VCaP (cell line): ENCODE measurements at regions not wholly inside any gene's neighbourhood (a gene's known extent, or its start where the extent isn't known, plus 50 kb on each side); places are given as distances from the start of the nearest gene placed in this dataset.

ENCODE experiments used
- H3K27ac ChIP-seq: fragments of 450-650 bp; 2 replicates; pipeline ENCODE4 v1.5.1; 2017
- TF ChIP-seq, protein P1 (sequence below): fragments of 450-650 bp; conservative IDR thresholded peaks from 2 replicates; pipeline ENCODE4 v1.5.1; 2017; ENCODE audit warnings: mild to moderate bottlenecking, moderate library complexity

- TF ChIP-seq, protein P1, sequence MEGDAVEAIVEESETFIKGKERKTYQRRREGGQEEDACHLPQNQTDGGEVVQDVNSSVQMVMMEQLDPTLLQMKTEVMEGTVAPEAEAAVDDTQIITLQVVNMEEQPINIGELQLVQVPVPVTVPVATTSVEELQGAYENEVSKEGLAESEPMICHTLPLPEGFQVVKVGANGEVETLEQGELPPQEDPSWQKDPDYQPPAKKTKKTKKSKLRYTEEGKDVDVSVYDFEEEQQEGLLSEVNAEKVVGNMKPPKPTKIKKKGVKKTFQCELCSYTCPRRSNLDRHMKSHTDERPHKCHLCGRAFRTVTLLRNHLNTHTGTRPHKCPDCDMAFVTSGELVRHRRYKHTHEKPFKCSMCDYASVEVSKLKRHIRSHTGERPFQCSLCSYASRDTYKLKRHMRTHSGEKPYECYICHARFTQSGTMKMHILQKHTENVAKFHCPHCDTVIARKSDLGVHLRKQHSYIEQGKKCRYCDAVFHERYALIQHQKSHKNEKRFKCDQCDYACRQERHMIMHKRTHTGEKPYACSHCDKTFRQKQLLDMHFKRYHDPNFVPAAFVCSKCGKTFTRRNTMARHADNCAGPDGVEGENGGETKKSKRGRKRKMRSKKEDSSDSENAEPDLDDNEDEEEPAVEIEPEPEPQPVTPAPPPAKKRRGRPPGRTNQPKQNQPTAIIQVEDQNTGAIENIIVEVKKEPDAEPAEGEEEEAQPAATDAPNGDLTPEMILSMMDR = no peak
- H3K27ac ChIP-seq = no peak overlapping the region
Measured at GRCh38 chr6:105644073-105644489, 241.2 kb upstream of the PREP start.

DNA sequence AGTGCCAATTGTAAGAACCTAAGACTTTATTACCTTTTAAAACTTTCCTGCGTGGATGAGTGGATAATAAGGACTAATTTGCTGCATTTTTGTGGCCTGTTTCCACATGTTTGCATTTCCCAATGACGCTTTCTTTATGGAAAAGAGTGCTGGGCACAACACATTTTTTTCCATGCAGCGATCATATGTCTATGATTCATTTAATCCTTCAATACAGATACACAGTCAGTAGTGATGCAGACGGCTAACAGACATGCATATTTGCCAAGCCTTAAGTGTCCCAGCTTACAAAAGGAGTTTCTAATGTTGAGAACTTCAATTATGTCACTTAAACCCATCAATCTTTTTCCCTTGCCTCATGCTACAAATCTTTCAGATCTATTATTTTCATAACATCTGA is 239.8 kb upstream of the PREP start:
- TF ChIP-seq, protein P1 = no peak
- no peak overlapping the region for H3K27ac ChIP-seq

- no peak overlapping the region for H3K27ac ChIP-seq
- TF ChIP-seq, protein P1 = no peak
Measured at GRCh38 chr6:105641504-105641903, 238.6 kb upstream of the PREP start.

- TF ChIP-seq, protein P1 = no peak
- H3K27ac ChIP-seq = no peak overlapping the region
Measured at GRCh38 chr6:105639124-105639523, 236.2 kb upstream of the PREP start.

DNA sequence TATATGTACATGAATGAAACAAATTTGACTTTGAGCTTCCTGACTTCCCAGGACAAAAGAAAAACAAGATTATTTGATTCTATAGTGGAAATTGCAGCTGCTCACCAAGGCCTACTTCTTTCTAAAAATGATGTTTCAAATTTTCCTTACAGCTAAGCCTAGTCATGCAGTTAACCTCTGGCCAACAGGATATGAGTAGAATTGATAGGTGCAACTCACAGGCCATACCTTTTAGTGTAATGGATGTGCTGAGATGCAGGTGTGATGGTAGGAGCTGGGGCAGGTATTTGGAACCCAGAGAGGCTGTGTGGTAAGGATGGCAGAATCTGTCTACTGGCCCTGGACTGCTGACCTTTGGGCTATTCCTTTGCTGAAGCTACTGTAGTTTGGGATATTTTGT is 230.9 kb upstream of the PREP start:
- TF ChIP-seq, protein P1 = no peak
- H3K27ac ChIP-seq = no peak overlapping the region

- H3K27ac ChIP-seq = no peak overlapping the region
- TF ChIP-seq, protein P1 = no peak
Measured at GRCh38 chr6:105628156-105628860, 225.4 kb upstream of the PREP start.

GRCh38 chr6:105626295-105627158 is 223.6 kb upstream of the PREP start:
- H3K27ac ChIP-seq = no peak overlapping the region
- TF ChIP-seq, protein P1 = no peak
